Thymus (tissue), 11 donors: ENCODE measurements at regions not wholly inside any gene's neighbourhood (a gene's known extent, or its start where the extent isn't known, plus 50 kb on each side); places are given as distances from the start of the nearest gene placed in this dataset.
A peak's percentile ranks its signal among the peaks of the same experiment; 100 is the strongest.

ENCODE experiments used
- DNase-seq, 9 donors: peaks; one replicate each; pipeline ENCODE4 v3.0.0-alpha.2; 2013; ENCODE audit warnings: low spot score in 9 of 9, low read depth in 6 of 9, missing footprints in 1 of 9
- H3K27ac ChIP-seq, 2 donors: one replicate each; pipeline ENCODE4 v1.5.1; 2013; ENCODE audit warnings: control low read depth in 1 of 2, low read depth in 1 of 2, low read length in 1 of 2, mild to moderate bottlenecking in 1 of 2, moderate library complexity in 1 of 2
- H3K27me3 ChIP-seq, 2 donors: one replicate each; pipeline ENCODE4 v1.5.1; 2013; ENCODE audit warnings: low read length in 1 of 2; ENCODE audit not compliant: control insufficient read depth in 2 of 2, insufficient read depth in 1 of 2
- H3K36me3 ChIP-seq, 2 donors: one replicate each; pipeline ENCODE4 v1.5.1; 2013; ENCODE audit warnings: low read length in 1 of 2, mild to moderate bottlenecking in 1 of 2, moderate library complexity in 1 of 2; ENCODE audit not compliant: control insufficient read depth in 2 of 2, insufficient read depth in 2 of 2
- H3K4me1 ChIP-seq, 2 donors: one replicate each; pipeline ENCODE4 v1.5.1; 2013; ENCODE audit warnings: low read length in 2 of 2; ENCODE audit not compliant: control insufficient read depth in 2 of 2, insufficient read depth in 2 of 2
- H3K4me3 ChIP-seq, 2 donors: one replicate each; pipeline ENCODE4 v1.5.1; 2013; ENCODE audit warnings: low read length in 2 of 2, control low read depth in 1 of 2, mild to moderate bottlenecking in 1 of 2
- H3K9me3 ChIP-seq, 2 donors: one replicate each; pipeline ENCODE4 v1.5.1; 2013; ENCODE audit warnings: low read length in 1 of 2, mild to moderate bottlenecking in 1 of 2; ENCODE audit not compliant: control insufficient read depth in 2 of 2, insufficient read depth in 1 of 2
- WGBS: extraction: QIAGEN DNeasy Blood & Tissue Kit; methylation state at CpG from one replicate; pipeline ENCODE4 v1.1.7; 2013; 5-methylcytosine and 5-hydroxymethylcytosine counted together
- donor health status: healthy.

DNA sequence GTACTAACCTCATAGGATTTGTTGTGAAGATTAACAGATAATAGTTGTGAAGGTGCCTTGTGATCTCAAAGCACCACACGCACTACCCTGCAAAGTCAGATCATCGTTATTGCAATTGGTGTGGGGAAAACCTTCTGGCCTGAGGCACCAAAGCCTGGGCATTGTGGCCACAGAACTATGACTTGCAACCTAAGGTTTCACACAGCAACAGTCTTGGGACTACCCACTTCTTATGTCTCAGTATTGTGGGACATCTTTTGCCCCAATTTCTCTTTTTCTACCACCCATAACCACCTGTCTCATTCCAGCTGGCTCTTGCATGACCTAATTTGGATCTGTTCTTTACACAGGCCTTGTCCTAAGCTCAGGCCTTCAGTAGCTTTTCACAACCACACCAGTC lies 247.8 kb upstream of the NR4A3 start:
- Histone ChIP-seq H3K4me3 (no peak overlapping the region), H3K36me3 (no peaks in the 10 kb centered on the region), H3K27ac (no peak overlapping the region), H3K9me3 (peaks cover 0 to 3% of the 10 kb centered on the region in 2 donors), H3K4me1 (no peaks in the 10 kb centered on the region), H3K27me3 (peaks cover 0 to 2% of the 10 kb centered on the region in 2 donors)
- no peak for DNase-seq
- 96% methylated on average over 2 of the region's 2 CpGs for WGBS

DNA sequence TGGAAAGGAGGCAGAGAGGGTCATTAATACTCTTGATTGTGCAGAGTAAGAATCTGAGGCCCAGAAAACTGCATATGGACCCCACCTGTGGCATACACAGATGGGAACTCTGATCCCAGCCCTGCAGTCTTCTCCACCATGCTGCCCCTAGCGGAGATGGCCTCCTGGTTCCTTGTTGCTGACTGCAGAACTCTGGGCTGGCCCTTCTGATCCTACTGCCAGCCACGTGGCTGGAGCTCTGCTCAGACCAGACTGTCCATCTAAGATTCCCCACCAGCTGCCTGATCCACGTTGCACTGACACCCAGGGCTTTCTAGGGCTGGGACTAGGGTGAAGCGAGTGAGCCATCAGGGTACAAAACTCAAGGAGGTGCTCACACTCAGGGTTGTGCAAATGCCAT lies 245.7 kb upstream of the NR4A3 start:
- H3K4me3 ChIP-seq: no peak overlapping the region
- no peaks in the 10 kb centered on the region for H3K4me1 ChIP-seq
- H3K36me3 ChIP-seq: no peaks in the 10 kb centered on the region
- DNase-seq: no peak
- 84% methylated on average over 4 of the region's 4 CpGs for WGBS
- H3K27me3 ChIP-seq: no peaks in the 10 kb centered on the region
- H3K9me3 ChIP-seq: no peaks in the 10 kb centered on the region
- no peak overlapping the region for H3K27ac ChIP-seq

- no peak overlapping the region for H3K27ac ChIP-seq
- 93% methylated on average over 3 of the region's 3 CpGs for WGBS
- no peak for DNase-seq
- no peaks in the 10 kb centered on the region for H3K9me3 ChIP-seq
- H3K4me3 ChIP-seq: no peak overlapping the region
- no peaks in the 10 kb centered on the region for H3K36me3 ChIP-seq
- no peaks in the 10 kb centered on the region for H3K4me1 ChIP-seq
- no peaks in the 10 kb centered on the region for H3K27me3 ChIP-seq
These were observed 244.8 kb upstream of the NR4A3 start for GRCh38 chr9:99576876-99577275.

- Histone ChIP-seq H3K9me3 (no peaks in the 10 kb centered on the region), H3K4me3 (no peak overlapping the region), H3K36me3 (no peaks in the 10 kb centered on the region), H3K27me3 (no peaks in the 10 kb centered on the region), H3K4me1 (no peaks in the 10 kb centered on the region), H3K27ac (no peak overlapping the region)
- DNase-seq: no peak
- WGBS: 95% methylated on average over 2 of the region's 2 CpGs
These were observed 244.3 kb upstream of the NR4A3 start for GRCh38 chr9:99577351-99577750.

DNA sequence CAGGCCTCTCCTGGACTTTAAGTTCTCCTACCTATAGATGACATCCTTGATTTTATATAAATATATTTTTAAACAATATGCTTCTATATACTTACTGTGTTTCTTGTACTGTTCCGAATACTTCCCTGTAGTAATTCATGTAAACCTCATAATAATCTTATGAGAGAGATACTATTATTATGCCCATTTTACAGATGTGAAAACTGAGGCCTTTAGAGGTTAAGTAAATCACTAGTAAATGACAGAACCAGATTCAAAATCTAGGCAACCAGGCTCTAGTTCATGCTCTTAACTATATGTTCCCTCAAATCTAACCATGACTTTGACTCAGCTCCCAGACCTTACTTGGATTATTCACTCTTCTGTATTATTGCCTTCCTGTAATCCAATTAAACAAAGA lies 243.0 kb upstream of the NR4A3 start:
- Histone ChIP-seq H3K27me3 (no peaks in the 10 kb centered on the region), H3K27ac (no peak overlapping the region), H3K4me3 (no peak overlapping the region), H3K9me3 (no peaks in the 10 kb centered on the region), H3K4me1 (no peaks in the 10 kb centered on the region), H3K36me3 (no peaks in the 10 kb centered on the region)
- DNase-seq: no peak
- 96% methylated on average over 1 of the region's 1 CpG for WGBS

DNA sequence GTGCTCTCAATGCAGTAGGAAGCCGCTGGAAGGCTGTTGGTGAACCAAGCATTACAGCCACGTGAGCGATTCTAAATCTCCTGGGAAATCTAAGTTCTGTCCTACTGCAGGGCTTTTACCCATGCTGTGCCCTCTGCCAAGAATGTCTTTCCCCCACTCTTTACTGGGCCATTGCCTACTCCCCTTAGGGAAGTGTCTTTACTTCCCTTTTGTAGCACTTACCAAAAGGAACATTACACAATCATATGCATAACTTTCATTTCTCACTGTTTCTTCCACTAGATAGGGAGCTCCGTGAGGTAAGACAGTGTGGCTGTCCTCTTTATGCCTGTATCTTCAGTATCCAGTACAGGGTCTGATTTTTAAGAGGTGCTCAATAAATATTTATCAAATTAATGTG lies 241.7 kb upstream of the NR4A3 start:
- 95% methylated on average over 4 of the region's 4 CpGs for WGBS
- H3K4me3 ChIP-seq: no peak overlapping the region
- H3K9me3 ChIP-seq: no peaks in the 10 kb centered on the region
- H3K27ac ChIP-seq: no peak overlapping the region
- no peaks in the 10 kb centered on the region for H3K36me3 ChIP-seq
- no peaks in the 10 kb centered on the region for H3K4me1 ChIP-seq
- H3K27me3 ChIP-seq: no peaks in the 10 kb centered on the region
- DNase-seq: no peak

GRCh38 chr9:99582814-99583213 lies 238.9 kb upstream of the NR4A3 start:
- WGBS: 93% methylated on average over 6 of the region's 6 CpGs
- Histone ChIP-seq H3K27me3 (no peaks in the 10 kb centered on the region), H3K4me3 (no peak overlapping the region), H3K4me1 (no peaks in the 10 kb centered on the region), H3K27ac (no peak overlapping the region), H3K9me3 (no peaks in the 10 kb centered on the region), H3K36me3 (no peaks in the 10 kb centered on the region)
- DNase-seq: no peak

GRCh38 chr9:99588299-99588698 lies 233.4 kb upstream of the NR4A3 start:
- Histone ChIP-seq H3K9me3 (no peaks in the 10 kb centered on the region), H3K36me3 (no peaks in the 10 kb centered on the region), H3K27me3 (no peaks in the 10 kb centered on the region), H3K4me3 (no peak overlapping the region), H3K4me1 (no peaks in the 10 kb centered on the region), H3K27ac (no peak overlapping the region)
- no peak for DNase-seq
- WGBS: 96% methylated on average over 3 of the region's 3 CpGs

GRCh38 chr9:99588747-99589146 lies 232.9 kb upstream of the NR4A3 start:
- Histone ChIP-seq H3K9me3 (no peaks in the 10 kb centered on the region), H3K4me3 (no peak overlapping the region), H3K36me3 (no peaks in the 10 kb centered on the region), H3K4me1 (no peaks in the 10 kb centered on the region), H3K27ac (no peak overlapping the region), H3K27me3 (no peaks in the 10 kb centered on the region)
- 98% methylated on average over 2 of the region's 2 CpGs for WGBS
- DNase-seq: no peak

GRCh38 chr9:99590410-99590809 lies 231.3 kb upstream of the NR4A3 start:
- Histone ChIP-seq H3K4me3 (no peak overlapping the region), H3K4me1 (no peaks in the 10 kb centered on the region), H3K9me3 (no peaks in the 10 kb centered on the region), H3K36me3 (no peaks in the 10 kb centered on the region), H3K27ac (peak overlapping the region in 1 of 2 donors; percentile 26), H3K27me3 (no peaks in the 10 kb centered on the region)
- DNase-seq: no peak
